H54 (cell line): ENCODE measurements at regions not wholly inside any gene's neighbourhood (a gene's known extent, or its start where the extent isn't known, plus 50 kb on each side); places are given as distances from the start of the nearest gene placed in this dataset.

ENCODE experiments used
- DNase-seq: peaks from one replicate; pipeline ENCODE4 v3.0.0; 2011; ENCODE audit warnings: low spot score, mixed read lengths; ENCODE audit not compliant: insufficient read length
- FAIRE-seq: peaks from 3 replicates; lab custom pipeline; 2011; peaks lifted over from hg19 to GRCh38; lab: Jason Lieb, UNC
- POLR2A ChIP-seq: IDR thresholded peaks from 2 replicates; pipeline ENCODE4 v1.6.1; 2011; ENCODE audit warnings: low read depth, mild to moderate bottlenecking, low read length

DNA sequence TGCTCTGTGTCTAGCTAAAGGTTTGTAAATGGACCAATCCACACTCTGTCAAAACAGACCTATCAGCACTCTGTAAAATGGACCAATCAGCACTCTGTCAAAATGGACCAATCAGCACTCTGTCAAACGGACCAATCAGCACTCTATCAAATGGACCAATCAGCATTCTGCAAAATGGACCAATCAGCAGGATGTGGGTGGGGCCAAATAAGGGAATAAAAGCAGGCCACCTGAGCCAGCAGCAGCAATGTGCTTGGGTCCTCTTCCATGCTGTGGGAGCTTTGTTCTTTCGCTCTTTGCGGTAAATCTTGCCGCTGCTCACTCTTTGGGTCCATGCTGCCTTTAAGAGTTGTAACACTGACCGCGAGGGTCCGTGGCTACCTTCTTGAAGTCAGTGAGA is 740.5 kb upstream of the POM121L12 start:
- no peak for TF ChIP-seq POLR2A
- DNase-seq = no peak
- FAIRE-seq = no peak

DNA sequence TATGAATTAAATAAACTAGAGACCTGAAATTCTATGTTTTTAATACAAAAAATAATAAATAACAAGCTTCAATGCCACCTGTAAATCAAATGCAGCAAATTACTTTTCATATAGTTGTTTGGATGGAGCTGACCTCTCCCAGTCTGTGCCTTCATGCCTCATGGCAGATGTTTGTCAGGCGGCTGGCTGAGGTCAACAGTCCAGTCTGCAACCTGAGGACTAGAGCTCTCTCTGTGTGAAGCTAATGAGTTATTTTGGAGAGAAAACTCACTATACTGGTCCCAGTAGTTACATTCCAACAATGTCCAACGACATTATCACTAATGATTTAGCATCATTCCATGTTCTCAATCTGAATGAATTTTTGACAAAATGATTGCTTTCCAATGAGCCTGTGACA is 746.2 kb upstream of the POM121L12 start:
- FAIRE-seq (peak; percentile 55), DNase-seq (no peak)
- TF ChIP-seq POLR2A = no peak

DNA sequence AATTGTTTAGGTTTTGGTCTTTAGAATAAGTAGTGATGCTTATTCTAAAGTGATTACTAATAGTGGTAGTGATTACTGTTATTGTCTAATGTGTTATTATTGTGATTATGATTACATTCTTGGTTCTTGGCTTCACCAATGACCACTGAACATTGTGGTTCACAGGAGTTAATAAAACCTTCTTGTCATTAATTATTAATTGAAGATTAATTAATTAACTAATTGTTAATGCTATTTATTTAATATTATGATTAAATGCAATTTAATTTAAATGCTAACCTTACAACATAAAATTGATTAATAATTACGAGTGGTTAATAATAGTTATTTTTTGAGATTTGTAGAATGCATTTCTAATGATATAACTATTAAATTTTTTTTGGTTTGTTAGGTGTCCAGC is 747.7 kb upstream of the POM121L12 start:
- no peak for FAIRE-seq
- TF ChIP-seq POLR2A = no peak
- DNase-seq = no peak

DNA sequence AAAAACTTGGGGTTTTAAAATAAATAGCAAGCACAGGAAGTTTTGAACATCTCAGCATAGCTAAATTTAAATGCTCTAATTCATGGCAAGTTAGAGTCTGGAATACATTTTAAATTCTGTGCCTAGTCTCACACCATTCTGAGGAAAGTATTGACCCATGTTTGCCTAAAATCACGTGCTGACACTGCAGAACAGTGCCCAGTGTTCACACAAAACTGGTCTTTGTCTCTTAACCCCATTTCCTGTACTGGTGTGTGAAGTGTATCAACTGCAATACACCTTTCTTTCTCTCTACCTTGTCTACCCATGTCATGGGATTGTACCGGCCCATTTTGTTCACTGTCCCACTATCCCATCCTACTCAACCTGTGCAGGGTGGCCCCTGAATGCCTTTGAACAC is 749.7 kb upstream of the POM121L12 start:
- DNase-seq (no peak), FAIRE-seq (no peak)
- TF ChIP-seq POLR2A = no peak

DNA sequence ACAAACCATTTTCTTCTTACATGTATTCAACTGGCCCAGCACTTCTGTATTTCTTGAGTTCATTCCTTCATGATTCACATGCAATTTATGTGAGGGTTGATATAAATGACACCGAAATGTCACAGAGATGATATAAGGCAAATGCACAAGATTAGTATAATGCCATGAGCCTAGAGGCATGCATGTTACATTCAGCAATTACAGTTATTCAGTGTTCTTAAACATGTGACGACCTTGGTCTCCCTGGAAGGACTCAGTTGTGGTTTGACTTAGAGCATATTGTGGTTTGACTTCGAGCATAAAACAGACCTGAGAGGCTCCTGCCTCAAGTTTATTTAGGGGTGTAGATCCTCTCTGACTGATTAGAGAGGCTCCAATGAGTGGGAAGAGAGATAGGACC is 752.1 kb upstream of the POM121L12 start:
- no peak for TF ChIP-seq POLR2A
- no peak for FAIRE-seq
- no peak for DNase-seq

DNA sequence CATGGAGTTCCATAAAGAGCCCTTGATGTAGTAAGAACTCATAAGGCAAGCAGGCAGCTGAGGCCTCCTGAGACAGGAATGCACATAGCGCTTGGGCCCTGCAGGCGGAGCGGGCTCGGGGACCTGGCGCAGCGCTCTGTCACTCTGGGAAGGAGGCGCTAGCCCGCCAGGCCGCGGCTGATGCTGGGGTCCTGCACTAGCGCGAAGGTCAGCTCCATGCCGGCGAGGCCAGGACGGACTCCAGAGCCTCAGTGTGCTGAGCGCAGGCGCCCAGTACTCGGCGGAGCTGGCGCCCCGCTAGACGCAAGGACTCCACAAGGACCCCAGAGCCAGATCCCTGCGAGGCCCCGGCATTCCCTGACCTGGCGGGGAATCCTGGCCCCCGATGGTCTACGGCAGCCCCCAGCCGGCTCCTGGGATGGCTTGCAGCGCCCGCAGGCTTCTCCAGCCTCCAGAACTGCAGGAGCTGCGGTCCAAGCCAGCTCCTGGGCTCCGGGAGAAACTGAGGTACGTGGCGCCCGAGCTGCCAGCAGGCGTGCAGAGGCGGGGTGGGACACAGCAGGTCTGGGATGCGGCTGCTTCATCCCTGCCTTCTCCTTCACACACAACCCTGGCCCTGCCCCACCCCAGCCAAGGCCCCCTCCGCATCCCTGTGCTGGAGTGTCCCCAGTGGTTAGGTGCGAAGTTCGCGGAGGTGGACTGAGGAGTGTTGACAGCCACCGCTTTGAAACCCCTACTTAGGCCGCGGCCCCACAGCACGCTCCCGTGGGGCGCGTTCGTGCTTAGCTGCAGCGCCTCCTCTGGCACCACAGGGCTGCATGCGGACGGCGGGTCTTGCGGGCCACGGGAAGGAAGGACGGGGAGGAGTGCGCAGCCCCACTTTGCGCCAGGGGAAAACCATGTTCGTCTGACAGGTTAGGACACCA is 761.5 kb upstream of the POM121L12 start:
- FAIRE-seq (no peak), DNase-seq (no peak)
- TF ChIP-seq POLR2A = no peak

DNA sequence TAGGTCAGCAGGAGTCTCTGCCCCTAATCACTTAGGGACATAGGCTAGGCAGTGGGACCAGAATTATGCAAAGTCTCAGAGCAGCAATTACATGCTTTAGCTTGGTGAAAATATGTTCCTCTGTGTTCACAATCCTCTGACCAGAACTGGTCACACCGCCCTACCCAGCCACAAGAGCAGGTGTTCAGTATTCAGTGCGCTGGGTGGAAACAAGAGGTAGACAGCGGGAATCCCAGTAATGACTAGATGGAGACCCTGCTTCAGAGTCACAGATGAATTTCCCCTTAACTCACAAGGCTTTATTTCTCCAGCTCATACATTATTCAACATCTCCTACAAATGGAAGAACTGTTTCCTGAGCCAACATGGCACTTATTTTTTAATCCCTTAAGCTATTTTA is 763.7 kb upstream of the POM121L12 start:
- no peak for DNase-seq
- no peak for FAIRE-seq
- no peak for TF ChIP-seq POLR2A

DNA sequence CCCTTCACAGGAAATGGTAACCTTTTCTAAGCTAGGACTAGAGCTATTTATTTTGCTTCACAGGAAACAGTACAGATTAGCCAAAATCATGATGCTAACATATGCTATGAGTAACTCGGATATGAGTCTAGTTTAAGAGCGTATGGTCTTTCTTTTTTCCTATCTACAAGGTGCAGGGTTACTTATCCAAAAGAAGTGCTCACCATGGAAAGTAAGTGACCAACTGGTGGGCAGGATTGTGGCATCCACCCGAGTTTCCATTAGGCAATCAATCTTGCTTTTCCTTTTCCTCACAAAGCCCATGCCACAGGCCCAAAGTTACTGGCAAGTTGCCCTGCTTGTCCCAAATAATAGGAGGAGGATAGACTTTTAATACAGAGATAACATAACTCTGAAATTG is 765.1 kb upstream of the POM121L12 start:
- TF ChIP-seq POLR2A = no peak
- no peak for FAIRE-seq
- no peak for DNase-seq

DNA sequence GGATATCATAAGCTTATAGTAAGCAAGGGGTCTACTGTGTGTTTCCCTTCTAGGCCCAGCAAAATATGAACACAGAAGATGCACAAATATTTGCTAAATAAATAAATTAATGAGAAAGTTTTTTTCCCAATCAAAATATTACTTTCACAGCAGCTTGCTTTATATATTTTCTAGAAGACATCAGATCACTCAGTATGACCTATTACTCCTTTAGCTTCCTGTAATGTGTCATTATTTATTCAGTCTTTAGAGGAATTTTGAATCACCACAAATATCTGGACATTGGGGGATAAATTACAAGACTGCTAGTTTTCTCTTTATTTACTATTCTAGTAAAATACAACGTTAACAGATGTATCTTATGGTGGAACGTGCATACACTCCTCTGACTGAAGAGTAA is 765.8 kb upstream of the POM121L12 start:
- DNase-seq (no peak), FAIRE-seq (no peak)
- no peak for TF ChIP-seq POLR2A

DNA sequence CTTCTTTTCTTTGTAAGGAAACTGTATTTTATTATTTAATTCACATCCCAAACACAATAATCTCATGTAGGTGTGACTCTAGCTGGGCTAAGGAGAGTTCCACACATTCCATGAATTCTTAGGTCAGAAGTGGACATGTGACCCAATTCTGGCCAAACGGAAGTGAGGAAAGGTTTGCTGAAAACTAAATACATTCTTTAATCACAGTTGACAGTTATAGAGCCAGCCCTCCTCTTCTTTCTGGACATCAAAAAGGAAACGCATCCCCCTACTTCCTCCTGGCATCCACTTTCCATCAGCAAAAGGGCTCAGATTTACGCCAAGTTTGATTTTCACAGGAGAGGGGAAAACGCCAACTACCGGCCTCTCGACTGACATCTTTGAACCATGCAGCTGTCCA is 774.4 kb upstream of the POM121L12 start:
- no peak for TF ChIP-seq POLR2A
- FAIRE-seq = no peak
- no peak for DNase-seq

DNA sequence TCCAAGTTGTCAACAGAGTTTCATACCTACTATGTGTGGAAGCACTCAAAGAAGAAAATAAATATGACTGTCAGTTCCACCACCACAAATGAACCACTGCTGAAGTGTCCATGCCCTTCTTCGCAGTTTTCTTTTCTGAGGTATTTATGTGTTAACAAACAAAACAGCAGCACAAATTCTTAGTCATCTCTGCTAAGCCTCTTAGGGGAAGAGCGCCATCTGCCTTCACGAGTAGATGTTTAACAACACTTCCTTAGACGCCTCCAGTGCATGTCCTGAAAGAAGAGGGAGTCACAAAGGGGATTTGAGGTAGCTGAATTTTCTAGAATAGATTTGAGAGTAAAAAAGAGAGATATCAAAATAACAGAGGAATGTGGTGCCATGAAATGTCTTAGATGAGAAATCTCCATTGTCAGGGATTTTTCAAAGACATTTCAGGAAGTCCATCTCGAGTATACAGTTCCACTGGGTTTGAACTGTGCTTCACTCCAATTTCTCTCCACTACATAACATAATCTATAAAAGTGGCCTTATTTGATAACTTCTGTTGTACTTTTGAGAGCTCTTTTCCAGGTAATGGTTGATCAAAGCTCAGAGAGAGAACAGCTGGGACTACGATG is 775.3 kb upstream of the POM121L12 start:
- FAIRE-seq (no peak), DNase-seq (no peak)
- TF ChIP-seq POLR2A = no peak

DNA sequence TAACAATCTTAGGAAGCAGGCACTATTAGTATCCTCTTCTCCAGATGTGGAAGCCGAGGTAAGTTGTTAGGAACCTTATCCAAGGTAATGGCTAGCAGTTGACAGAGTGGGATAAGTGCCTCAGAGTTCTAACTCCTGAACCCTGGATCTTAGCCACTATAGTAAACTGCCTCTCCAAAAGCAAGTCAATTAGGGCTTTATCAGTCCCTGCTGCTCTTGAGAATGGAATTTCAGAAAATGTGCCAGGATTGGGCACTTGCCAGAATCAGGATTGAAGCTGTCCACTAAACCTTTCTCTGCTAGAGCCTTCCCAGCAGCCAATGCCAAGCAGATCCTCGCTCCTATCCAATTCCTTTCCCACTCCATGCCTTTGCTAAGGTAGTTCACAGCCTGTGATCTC is 777.5 kb upstream of the POM121L12 start:
- FAIRE-seq (no peak), DNase-seq (no peak)
- no peak for TF ChIP-seq POLR2A

DNA sequence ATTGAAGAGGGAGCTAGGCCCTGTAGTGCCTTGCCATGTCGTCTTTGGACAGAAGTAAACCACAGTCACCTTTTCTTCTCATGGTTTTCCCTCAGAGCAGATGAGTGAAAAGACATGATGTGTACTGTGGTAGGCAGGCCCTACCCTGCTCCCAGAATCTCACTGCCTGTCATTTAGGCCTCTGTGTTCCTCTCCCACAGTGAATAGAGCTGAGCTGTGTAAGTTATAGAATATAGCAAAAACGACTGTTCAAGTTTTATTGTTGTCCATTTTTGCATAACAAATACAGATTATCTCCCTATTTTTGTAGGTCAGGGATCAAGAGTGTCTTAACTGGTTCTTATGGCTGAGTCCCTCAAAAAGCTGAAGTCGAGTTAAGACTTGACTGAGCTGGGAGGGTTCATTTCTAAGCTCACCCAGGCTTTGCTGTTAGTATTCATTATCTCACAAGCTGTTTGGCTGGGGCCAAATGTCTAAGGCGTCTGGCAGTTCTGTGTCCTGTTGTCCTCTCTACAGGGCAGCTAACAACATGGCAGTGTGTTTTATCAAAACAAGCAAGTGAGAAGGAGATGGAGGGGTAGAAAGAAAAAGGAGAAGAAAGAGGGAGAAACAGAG is 780.9 kb upstream of the POM121L12 start:
- no peak for TF ChIP-seq POLR2A
- no peak for DNase-seq
- FAIRE-seq = no peak

DNA sequence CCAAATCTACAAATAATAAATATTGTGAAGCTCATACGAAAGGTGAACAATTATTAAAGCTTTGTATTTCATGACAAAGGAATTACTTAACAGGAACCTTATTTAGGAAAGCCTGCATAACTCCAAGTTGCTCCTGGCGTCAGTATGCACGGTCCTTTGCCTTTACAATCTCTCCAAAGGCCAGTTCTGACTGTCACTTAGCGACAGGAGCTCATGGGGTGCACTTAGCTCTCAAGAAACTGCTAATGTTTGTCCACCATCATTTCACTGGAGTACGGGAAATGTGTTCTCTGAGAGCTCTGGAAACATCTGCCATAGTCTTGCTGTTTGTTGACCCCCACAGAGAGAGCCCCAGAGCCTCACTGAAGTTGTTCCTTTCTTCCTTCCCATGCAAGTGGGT is 781.5 kb upstream of the POM121L12 start:
- DNase-seq (no peak), FAIRE-seq (no peak)
- TF ChIP-seq POLR2A = no peak
